Naive B cell (primary cell): ENCODE measurements at regions not wholly inside any gene's neighbourhood (a gene's known extent, or its start where the extent isn't known, plus 50 kb on each side); places are given as distances from the start of the nearest gene placed in this dataset.

Experiments
- ATAC-seq, 2 donors: fragments of 150-1000 bp; cut with Tn5 transposase; 2 replicates each; pipeline ENCODE4 v1.10.0; 2021; ENCODE audit warnings: low read depth in 2 of 2, mild to moderate bottlenecking in 2 of 2, moderate library complexity in 2 of 2
- DNase-seq: peaks from one replicate; pipeline ENCODE4 v3.0.0; 2022
- H3K27ac Mint-ChIP-seq, 6 donors: one replicate each; pipeline ENCODE4 v1.8.0; 2020 to 2022; ENCODE audit warnings: mild to moderate bottlenecking in 6 of 6, mixed read lengths in 6 of 6, moderate library complexity in 5 of 6, inconsistent platforms in 2 of 6
- H3K27me3 Mint-ChIP-seq, 3 donors: one replicate each; pipeline ENCODE4 v1.8.0; 2021 to 2022; ENCODE audit warnings: mixed read lengths in 3 of 3, mild to moderate bottlenecking in 1 of 3
- H3K36me3 Mint-ChIP-seq, 2 donors: one replicate each; pipeline ENCODE4 v1.8.0; 2020 to 2022; ENCODE audit warnings: mixed read lengths in 2 of 2, inconsistent platforms in 1 of 2, mild to moderate bottlenecking in 1 of 2
- H3K4me1 Mint-ChIP-seq, 3 donors: one replicate each; pipeline ENCODE4 v1.8.0; 2020 to 2022; ENCODE audit warnings: mixed read lengths in 3 of 3, inconsistent platforms in 1 of 3, mild to moderate bottlenecking in 1 of 3, moderate library complexity in 1 of 3
- H3K4me3 Mint-ChIP-seq, 8 donors: one replicate each; pipeline ENCODE4 v1.8.0; 2020 to 2022; ENCODE audit warnings: mild to moderate bottlenecking in 8 of 8, mixed read lengths in 8 of 8, moderate library complexity in 8 of 8, inconsistent platforms in 2 of 8
- H3K9me3 Mint-ChIP-seq, 7 donors: one replicate each; pipeline ENCODE4 v1.8.0; 2020 to 2022; ENCODE audit warnings: mixed read lengths in 7 of 7, mild to moderate bottlenecking in 5 of 7, inconsistent platforms in 2 of 7, moderate library complexity in 1 of 7

DNA sequence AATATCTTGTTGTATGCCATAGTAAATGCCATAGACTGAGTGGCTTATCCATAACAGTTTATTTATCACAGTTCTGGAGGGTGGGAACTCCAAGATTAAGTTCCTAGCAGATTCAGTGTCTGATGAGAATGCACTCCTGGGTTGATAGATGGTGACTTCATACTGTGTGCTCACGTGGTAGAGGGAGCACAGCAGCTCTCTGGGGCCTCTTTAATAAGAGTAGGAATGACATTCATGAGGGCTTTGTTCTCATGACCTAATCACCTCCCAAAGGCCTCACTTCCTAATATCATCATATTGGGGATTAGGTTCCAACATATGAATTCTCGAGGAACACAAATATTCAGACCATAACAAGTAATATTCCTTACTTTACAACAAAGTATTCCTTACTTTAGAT lies 98.1 kb upstream of the SH3BP4 start:
- peaks cover 6 to 16% (median 9%) of the 10 kb centered on the region in 3 donors for H3K4me1 Mint-ChIP-seq
- H3K4me3 Mint-ChIP-seq, result no peak overlapping the region
- peaks cover 0 to 8% (median 4%) of the 10 kb centered on the region in 3 donors for H3K27me3 Mint-ChIP-seq
- DNase-seq, result no peak
- no peak for ATAC-seq
- peaks cover 3 to 13% (median 7%) of the 10 kb centered on the region in 7 donors for H3K9me3 Mint-ChIP-seq
- no peak overlapping the region for H3K27ac Mint-ChIP-seq
- no peaks in the 10 kb centered on the region for H3K36me3 Mint-ChIP-seq

DNA sequence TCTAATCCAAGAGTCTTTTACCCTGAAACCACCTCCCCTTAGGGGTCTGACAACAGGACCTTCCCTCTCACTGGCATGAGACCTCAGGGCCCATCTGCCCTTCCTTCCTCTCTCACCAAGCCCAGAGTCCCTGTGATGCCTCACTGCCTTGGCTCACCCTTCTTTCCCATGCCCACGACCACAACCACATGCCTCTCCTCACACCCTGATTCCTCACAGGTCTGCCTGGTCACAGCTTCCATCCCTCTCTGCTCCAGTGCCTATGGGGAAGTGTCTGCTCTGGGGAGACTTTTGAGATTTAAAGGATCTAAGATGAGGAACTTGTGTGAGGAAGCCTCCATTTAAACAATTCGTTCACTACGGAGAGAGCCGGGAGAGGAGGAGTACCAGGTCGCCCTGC lies 98.9 kb upstream of the SH3BP4 start:
- no peak overlapping the region for H3K4me3 Mint-ChIP-seq
- H3K36me3 Mint-ChIP-seq, result no peaks in the 10 kb centered on the region
- DNase-seq (no peak), ATAC-seq (no peak)
- H3K9me3 Mint-ChIP-seq, result peaks cover 3 to 13% (median 7%) of the 10 kb centered on the region in 7 donors
- peaks cover 4 to 12% (median 5%) of the 10 kb centered on the region in 3 donors for H3K27me3 Mint-ChIP-seq
- H3K27ac Mint-ChIP-seq, result peak overlapping the region in 1 of 6 donors; percentile 72
- H3K4me1 Mint-ChIP-seq, result peaks cover 6 to 16% (median 9%) of the 10 kb centered on the region in 3 donors

DNA sequence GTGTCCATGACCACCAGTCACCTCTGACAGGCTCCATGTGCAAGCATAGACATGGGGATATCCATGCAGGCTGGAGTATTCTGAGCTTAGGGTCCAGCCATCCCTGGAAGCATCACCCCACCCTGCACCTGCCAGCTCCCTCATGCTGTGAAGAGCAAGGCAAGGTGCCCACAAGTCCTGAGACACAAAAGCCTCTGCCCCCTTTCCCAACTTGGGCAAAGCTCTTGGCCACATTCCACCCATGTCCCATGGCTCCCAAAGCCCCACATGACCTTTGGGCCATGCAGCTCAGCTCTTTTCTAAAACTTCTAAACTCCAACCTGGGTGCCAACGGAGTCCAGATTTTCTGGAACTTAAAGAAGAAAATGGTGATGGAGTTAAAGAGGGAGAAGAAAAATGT lies 99.8 kb upstream of the SH3BP4 start:
- Mint-ChIP-seq H3K4me3 (no peak overlapping the region), H3K27me3 (peaks cover 4 to 21% (median 7%) of the 10 kb centered on the region in 3 donors), H3K4me1 (peaks cover 4 to 12% (median 9%) of the 10 kb centered on the region in 3 donors), H3K9me3 (peaks cover 3 to 13% (median 7%) of the 10 kb centered on the region in 7 donors), H3K36me3 (no peaks in the 10 kb centered on the region), H3K27ac (no peak overlapping the region)
- ATAC-seq (no peak), DNase-seq (no peak)

DNA sequence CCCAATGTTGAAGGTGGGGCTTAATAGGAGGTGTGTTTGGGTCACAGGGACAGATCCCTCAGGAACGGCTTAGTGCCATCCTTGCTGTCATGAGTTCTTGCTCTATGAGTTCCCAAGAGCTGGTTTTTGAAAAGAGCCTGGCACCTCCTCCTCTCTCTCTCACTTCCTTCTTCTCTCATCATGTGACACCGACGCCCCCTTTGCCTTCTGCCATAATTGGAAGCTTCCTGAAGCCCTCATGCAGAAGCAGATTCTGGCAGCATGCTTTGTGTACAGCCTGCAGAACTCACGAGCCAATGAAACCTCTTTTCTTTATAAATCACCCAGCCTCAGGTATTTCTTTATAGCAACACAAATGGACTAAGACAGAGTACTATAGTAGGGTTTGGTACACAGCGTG lies 100.4 kb upstream of the SH3BP4 start:
- Mint-ChIP-seq H3K4me1 (peaks cover 4 to 11% (median 9%) of the 10 kb centered on the region in 3 donors), H3K4me3 (peak overlapping the region in 1 of 8 donors; percentile 52), H3K27me3 (peaks cover 4 to 25% (median 7%) of the 10 kb centered on the region in 3 donors), H3K27ac (peak overlapping the region in 1 of 6 donors; percentile 8), H3K36me3 (no peaks in the 10 kb centered on the region), H3K9me3 (peaks cover 3 to 13% (median 7%) of the 10 kb centered on the region in 7 donors)
- ATAC-seq (no peak), DNase-seq (no peak)

DNA sequence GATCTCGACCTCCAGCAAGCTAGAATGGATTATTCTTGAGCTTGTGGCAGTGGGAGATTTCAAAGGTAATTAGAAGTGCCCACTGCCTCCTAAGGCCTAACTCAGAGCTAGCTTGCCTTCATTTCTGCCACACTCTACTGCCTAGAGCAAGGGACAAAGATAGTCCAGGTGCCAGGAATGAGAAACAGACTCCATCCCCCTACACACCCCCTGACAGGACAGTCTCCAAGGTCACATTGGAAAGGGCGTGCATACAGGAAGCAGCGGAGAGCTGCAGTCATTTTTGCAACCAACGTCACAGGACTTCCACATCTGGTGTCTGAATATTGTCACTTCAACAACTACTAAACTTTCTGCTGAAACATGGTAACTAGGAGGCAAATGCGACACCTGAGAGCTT lies 101.0 kb upstream of the SH3BP4 start:
- DNase-seq, result no peak
- no peak overlapping the region for H3K4me3 Mint-ChIP-seq
- no peak for ATAC-seq
- H3K27ac Mint-ChIP-seq, result no peak overlapping the region
- H3K27me3 Mint-ChIP-seq, result peaks cover 7 to 25% (median 8%) of the 10 kb centered on the region in 3 donors
- H3K9me3 Mint-ChIP-seq, result peaks cover 3 to 13% (median 6%) of the 10 kb centered on the region in 7 donors
- H3K36me3 Mint-ChIP-seq, result no peaks in the 10 kb centered on the region
- H3K4me1 Mint-ChIP-seq, result peaks cover 4 to 11% (median 9%) of the 10 kb centered on the region in 3 donors

DNA sequence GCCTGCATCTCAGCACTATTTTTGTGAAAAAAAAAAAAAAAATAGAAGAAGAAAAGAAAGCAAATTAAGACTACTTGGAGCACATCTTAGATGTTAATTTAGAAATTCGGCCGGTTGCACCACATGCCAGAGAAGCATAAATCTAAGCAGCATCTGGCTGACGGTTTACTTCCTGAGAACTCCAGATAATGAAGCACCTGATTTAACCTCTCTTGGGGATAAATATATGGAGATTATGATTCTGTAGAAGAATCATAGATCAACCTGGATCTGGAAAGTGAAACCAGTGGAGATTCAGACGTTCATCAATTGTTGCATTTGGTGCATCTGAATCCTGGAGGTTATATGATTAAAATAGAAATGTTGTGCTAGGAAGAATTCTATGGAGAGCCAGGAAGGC lies 102.1 kb upstream of the SH3BP4 start:
- peaks cover 0 to 6% (median 3%) of the 10 kb centered on the region in 7 donors for H3K9me3 Mint-ChIP-seq
- no peak overlapping the region for H3K4me3 Mint-ChIP-seq
- H3K27me3 Mint-ChIP-seq, result peaks cover 7 to 24% (median 8%) of the 10 kb centered on the region in 3 donors
- ATAC-seq (no peak), DNase-seq (no peak)
- no peak overlapping the region for H3K27ac Mint-ChIP-seq
- peaks cover 4 to 11% (median 9%) of the 10 kb centered on the region in 3 donors for H3K4me1 Mint-ChIP-seq
- H3K36me3 Mint-ChIP-seq, result no peaks in the 10 kb centered on the region

DNA sequence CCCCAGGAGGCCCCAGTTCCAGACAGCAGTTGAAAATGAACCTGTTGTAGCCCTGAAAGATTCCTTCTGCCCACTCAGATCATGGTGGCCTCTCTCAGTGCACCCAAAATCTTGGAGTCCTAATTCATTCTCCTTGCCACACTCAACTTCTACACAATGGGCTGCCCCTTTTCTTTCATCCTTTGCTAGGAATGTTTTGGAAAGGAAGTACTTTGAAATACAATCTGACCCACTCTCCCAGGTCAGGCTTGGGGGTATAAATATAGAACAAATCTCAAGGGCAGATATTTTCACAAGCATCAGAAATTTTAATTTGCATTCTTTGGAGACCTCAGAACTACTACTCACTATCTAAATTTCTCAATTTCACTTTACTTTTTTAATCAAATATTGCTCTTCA lies 103.2 kb upstream of the SH3BP4 start:
- peaks cover 0 to 4% (median 3%) of the 10 kb centered on the region in 7 donors for H3K9me3 Mint-ChIP-seq
- H3K4me3 Mint-ChIP-seq, result no peak overlapping the region
- DNase-seq, result no peak
- peaks cover 4 to 11% (median 9%) of the 10 kb centered on the region in 3 donors for H3K4me1 Mint-ChIP-seq
- no peaks in the 10 kb centered on the region for H3K36me3 Mint-ChIP-seq
- no peak for ATAC-seq
- peaks cover 4 to 18% (median 7%) of the 10 kb centered on the region in 3 donors for H3K27me3 Mint-ChIP-seq
- no peak overlapping the region for H3K27ac Mint-ChIP-seq

DNA sequence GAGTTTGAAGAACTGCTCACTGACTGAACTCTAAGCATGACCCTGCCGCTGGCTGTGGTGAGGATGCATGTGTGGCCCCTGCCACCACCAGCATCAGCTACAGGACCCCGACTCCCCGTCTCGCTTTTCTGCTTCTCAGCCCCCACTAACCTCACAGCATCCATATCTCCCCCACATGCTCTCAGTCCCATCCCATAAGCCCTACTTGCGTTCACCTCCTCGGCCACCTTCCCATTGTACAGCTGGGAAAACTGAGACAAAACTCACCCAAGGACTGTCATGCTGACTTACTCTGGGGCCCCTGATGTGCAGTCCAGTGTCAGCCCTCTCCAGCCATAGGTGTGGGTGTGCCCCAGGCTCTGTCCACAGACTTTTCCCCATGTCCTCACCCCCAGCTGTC lies 104.2 kb upstream of the SH3BP4 start:
- H3K27me3 Mint-ChIP-seq, result peaks cover 4 to 18% (median 7%) of the 10 kb centered on the region in 3 donors
- H3K36me3 Mint-ChIP-seq, result no peaks in the 10 kb centered on the region
- H3K4me1 Mint-ChIP-seq, result peaks cover 4 to 11% (median 9%) of the 10 kb centered on the region in 3 donors
- H3K27ac Mint-ChIP-seq, result no peak overlapping the region
- DNase-seq (no peak), ATAC-seq (no peak)
- peaks cover 0 to 4% (median 3%) of the 10 kb centered on the region in 7 donors for H3K9me3 Mint-ChIP-seq
- no peak overlapping the region for H3K4me3 Mint-ChIP-seq

DNA sequence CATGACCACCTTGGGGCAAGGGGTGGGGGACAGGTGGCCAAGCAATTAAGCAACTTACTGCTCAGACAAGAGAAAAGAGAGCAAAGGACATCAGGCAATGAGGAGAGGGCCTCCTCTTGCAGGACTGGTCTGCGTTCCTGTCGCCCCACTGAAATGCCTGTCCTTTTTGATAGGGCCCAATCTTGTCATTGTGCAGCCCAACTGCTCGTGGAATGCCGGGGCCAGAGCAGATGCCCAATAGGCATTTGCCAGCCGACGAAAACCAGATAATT lies 104.5 kb upstream of the SH3BP4 start:
- Mint-ChIP-seq H3K4me1 (peaks cover 4 to 11% (median 9%) of the 10 kb centered on the region in 3 donors), H3K9me3 (peaks cover 0 to 4% (median 3%) of the 10 kb centered on the region in 7 donors), H3K36me3 (no peaks in the 10 kb centered on the region), H3K27ac (no peak overlapping the region), H3K4me3 (no peak overlapping the region), H3K27me3 (peaks cover 7 to 18% (median 7%) of the 10 kb centered on the region in 3 donors)
- no peak for DNase-seq
- ATAC-seq, result no peak

DNA sequence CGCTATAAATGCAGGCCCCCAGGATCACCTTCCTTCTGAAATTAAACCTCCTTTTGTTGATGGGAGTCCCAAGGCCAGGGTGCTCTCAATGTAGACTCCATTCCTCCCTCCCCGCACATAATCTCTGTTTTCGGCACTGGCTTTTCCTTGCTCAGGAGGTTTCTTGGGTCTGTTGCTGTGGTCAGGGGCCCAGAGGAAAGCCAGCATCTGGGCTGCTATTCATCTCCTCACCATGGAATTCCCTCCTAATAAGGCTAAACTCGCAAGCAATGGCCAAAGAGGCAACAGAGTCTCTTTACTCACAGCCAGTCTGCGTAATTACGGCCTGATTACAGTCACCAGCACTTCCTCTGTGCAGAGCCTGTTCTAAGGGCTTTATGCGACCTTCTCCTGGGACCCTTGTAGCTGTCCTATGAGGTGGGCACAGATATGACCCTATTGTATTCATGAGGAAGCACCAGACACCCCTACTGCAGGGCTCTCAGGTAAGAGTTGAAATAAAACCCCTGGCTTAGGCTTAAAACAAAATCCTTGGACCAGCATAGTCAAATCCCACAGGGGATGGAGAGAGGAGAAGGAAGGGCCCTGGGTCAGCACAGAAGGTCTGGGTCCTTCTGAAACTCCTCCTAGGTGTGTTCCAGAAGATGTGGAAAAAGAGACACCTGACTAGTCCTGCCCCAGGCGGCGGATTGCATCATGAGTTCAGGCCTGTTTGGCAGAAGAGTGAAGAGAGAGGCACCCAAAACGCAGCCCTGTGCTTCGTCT lies 105.0 kb upstream of the SH3BP4 start:
- Mint-ChIP-seq H3K4me1 (peaks cover 4 to 11% (median 9%) of the 10 kb centered on the region in 3 donors), H3K27ac (no peak overlapping the region), H3K4me3 (peak overlapping the region in 1 of 8 donors; percentile 38), H3K36me3 (no peaks in the 10 kb centered on the region), H3K27me3 (peaks cover 8 to 23% (median 8%) of the 10 kb centered on the region in 3 donors), H3K9me3 (peaks cover 0 to 4% (median 3%) of the 10 kb centered on the region in 7 donors)
- no peak for DNase-seq
- ATAC-seq, result no peak

DNA sequence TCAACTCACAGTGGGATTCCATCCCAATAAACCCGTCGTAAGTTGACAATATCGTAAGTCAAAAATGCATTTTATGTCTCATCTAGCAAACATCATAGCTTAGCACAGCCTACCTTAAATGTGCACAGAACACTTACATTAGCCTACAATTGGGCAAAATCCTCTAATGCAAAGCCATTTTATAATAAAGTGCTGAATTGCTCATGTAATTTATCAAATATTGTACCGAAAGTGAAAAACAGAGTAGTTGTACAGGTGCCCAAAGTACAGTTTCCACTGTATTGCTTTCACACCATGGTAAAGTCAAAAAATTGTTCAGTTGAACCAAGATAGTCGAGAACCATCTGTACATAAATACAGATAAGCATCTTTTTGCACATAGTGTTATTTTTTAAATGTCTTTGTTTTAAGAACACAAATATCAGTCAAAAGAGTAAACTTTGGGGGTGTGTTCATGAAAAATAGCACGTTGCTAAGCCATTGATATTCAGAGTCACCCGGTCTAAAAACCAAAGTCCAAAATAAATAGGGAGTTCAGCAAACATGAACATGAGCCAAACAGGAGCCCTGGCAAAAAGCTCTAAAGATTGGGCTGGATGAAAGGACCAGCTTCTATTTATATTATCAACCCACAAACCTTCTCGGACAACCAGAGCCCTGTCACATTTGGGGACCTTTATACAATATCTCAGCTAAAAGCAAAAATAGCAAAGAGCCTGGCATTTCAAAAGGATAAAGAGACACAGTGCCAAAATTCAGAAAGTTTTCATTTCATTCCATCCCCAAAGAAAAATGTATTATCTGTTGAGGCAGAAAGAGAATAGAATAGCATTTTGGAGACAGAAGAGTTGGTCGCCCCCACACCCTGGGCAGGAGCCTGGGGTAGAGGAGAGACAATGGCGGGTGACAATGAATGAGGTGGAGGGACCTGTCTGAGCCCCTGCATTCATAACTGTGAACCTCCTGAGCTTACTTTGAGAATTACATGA lies 105.9 kb upstream of the SH3BP4 start:
- Mint-ChIP-seq H3K4me3 (no peak overlapping the region), H3K27me3 (peaks cover 8 to 29% (median 12%) of the 10 kb centered on the region in 3 donors), H3K36me3 (no peaks in the 10 kb centered on the region), H3K4me1 (peaks cover 0 to 2% (median under 1%) of the 10 kb centered on the region in 3 donors), H3K9me3 (no peaks in the 10 kb centered on the region), H3K27ac (no peak overlapping the region)
- no peak for DNase-seq
- no peak for ATAC-seq

DNA sequence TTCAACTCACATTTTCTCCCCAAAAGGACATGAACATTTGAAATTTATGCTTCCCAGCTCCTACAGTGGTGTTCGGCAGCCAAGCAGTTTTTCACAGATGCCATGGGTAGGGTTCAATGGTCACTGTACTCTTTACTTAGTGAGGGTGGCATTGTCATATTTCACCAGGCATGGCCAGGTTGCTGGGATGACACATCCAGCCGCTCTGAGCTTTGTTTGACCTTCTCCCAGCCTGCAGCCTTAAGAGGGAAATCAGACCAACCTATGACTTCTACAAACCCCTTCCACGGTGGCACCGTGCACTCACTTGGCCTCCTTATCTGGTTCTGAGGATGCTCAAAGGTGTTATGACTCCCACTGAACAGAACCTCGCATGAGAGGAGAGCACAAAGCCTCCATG lies 108.4 kb upstream of the SH3BP4 start:
- Mint-ChIP-seq H3K36me3 (no peaks in the 10 kb centered on the region), H3K27ac (no peak overlapping the region), H3K4me1 (no peaks in the 10 kb centered on the region), H3K4me3 (no peak overlapping the region), H3K27me3 (peaks cover 8 to 29% (median 15%) of the 10 kb centered on the region in 3 donors), H3K9me3 (no peaks in the 10 kb centered on the region)
- DNase-seq (no peak), ATAC-seq (no peak)

DNA sequence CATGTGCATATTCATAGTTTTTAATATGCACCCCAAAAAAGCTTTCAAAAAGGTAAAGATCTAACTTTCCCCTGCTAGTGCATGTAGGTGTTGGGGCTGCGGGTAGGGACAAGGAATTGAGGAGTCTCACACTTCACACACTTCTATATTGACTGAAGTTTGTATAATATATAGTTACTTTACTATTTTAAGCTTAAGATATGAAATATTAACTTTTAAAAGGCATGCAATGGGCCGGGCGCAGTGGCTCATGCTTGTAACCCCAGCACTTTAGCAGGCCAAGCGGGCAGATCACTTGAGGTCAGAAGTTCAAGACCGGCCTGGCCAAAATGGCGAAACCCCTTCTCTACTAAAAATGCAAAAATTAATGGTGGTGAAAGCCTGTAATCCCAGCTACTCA lies 109.1 kb upstream of the SH3BP4 start:
- no peaks in the 10 kb centered on the region for H3K9me3 Mint-ChIP-seq
- ATAC-seq, result no peak

More for the DNA sequence above, 109.1 kb upstream of the SH3BP4 start:
- Mint-ChIP-seq H3K4me1 (no peaks in the 10 kb centered on the region), H3K27ac (no peak overlapping the region), H3K4me3 (no peak overlapping the region), H3K36me3 (no peaks in the 10 kb centered on the region), H3K27me3 (peaks cover 8 to 23% (median 13%) of the 10 kb centered on the region in 3 donors)
- DNase-seq, result no peak
